GM19467 (cell line): ENCODE measurements at regions not wholly inside any gene's neighbourhood (a gene's known extent, or its start where the extent isn't known, plus 50 kb on each side); places are given as distances from the start of the nearest gene placed in this dataset.
"Not testable (repeated sequence)": the region's sequence is repeated elsewhere in the genome, so short reads cannot be mapped to it uniquely, and the experiment has no call there.

Experiments
- ATAC-seq: cut with Tn5 transposase; IDR thresholded peaks from one replicate; pipeline ENCODE4 v1.9.1; 2021; ENCODE audit warnings: mild to moderate bottlenecking, moderate library complexity; ENCODE audit not compliant: unreplicated experiment

DNA sequence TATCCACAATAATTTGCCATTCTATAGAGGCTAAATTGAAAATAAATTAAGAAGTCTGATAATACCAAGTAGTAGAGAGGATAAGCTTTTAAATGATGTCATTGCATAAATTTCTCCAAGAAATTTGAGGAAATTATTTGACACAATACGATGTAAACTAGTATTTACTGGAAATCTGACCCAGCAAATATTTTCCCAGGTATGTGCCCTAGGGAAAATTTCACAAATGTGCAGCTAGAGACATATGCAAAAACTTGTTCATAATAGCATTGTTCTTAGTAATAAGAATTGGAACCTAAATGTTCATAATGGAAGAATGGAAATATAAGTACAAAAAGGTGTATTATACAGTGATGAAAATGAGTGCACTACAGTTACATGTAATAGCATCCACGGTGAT lies 888.8 kb upstream of the SOX11 start:
- no peak for ATAC-seq

DNA sequence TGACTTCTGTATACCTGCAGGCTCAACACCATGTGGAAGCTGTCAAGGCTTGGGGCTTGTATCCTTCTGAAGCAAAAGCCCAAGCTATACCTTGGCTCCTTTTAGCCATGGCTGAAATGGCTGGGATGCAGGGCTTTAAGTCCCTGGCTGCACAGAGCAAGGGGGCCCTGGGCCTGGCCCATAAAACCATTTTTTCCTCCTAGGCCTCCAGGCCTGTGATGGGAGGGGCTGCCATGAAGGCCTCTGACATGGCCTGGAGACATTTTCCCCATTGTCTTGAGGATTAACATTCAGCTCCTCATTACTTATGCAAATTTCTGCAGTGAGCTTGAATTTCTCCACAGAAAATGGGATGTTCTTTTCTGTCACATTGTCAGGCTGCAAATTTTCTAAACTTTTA lies 878.0 kb upstream of the SOX11 start:
- ATAC-seq = not testable (repeated sequence)

DNA sequence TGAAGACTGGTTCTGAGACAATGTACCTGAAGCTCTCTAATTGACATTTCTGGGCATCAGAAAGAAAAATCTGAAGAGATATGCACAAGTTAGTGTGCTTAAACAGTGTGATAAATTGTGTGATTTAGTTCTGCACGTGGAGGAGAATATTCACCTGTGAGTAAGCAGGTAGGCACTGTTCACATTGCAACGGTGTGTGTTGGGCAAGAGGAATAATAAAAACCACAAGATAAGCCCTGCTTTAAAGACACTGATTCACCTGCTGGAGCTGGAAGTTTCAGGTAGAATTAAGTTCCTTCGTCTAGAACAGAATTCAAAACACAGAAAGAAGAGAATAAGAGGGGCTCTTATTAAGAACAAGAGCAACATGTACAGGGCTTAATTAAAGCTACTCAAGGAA lies 864.3 kb upstream of the SOX11 start:
- ATAC-seq = no peak

DNA sequence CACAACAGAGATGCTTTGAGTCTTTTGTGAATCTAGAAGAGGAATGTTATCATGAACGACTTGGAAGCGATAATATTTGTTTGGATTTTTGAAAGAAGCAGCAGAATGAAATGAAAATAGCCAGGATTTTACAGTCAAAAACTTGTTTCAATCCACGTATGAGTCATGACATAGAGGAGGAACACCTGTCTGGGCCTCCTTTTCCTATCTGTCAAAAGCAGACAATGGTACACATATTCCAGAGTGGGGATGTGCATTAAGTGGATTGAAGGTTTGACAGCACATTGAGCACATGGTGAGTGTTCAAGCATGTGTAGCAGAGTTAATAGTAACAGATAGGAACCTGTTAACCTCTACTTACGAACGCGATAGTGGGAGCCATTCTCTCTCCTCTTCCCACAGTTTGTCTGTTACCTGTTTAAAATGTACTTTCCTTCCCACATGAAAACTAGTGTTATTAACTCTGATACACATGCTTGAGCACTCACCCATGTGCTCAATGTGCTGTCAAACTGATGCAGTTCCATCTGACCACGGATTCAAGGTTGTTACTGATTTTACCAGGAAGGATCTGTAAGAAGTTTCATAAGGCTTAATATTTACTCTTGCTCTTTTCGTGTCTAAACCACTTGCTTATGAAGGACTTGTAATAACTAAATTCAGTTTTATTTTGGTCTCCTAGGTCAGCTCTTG lies 863.4 kb upstream of the SOX11 start:
- no peak for ATAC-seq

DNA sequence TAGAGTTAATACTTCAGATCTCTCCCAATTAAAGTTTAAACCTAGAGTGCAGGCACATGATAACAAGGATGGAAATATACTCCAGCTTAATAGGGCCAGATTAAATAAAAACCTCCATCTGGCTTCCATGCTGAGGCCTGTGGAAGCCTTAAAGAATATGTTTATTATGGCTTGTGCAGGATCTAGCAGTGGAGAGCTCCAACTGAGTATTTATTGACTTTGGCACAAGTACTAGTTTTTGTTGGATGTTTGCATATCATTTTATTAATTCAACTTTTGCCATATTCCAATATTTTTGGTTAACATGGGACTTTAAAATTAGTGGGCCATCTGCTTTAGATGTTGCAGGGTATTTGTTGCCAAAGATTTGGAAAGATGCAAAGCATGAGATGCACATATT lies 860.4 kb upstream of the SOX11 start:
- no peak for ATAC-seq

DNA sequence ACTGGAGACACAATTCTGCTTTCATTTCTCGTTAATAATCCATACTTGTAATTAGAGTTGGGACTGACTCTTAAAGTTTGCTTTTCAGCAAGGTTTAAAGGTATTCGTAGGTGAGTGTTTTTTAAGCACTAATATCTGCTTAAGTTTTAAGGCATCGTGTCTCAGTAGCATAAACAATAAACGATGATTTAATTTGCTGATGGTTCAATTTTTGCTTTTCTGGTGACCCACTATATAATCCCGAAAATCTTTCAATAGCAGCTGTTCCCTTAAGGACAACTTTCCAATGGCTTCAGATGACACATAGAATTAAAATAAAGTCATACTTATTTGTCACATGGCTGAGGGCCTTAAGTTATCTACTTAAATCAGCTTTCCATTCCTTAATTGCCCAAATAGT lies 859.5 kb upstream of the SOX11 start:
- no peak for ATAC-seq

DNA sequence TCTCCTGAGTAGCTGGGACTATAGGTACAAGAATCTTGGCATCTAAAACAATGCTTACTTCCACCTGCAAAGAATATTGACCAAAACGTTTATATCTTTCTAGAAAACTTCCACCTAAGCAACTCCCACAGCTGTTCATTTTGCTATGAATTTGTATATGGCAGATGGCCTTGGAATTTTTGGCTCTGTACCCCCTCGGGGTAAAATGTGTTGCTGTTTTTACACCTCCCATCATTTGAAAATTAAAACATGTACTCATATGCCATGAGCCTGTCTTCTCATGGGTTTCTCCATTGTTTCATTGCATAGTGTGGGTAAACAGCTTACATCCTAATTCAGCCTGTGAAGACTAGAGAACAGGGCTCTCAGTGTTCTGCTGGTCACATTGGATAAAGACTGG lies 853.6 kb upstream of the SOX11 start:
- ATAC-seq = no peak

DNA sequence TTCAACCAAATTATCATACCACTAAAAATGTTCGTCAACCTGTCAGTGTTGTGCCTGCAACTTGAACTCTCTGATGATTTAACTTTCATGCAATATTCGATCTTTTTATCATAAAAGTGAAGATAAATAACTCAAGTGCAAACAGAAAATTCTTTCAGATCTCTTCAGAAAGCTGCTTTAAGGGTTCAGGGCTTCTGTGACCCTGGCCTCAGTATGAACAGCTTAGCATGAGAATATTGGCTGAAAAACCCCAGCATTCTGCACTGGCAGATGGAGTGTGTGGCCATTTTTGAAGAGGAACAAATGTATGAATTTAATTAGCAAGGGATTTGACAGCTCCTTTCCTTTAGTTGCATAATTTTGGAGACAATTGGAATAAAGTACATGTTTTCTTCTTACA lies 851.4 kb upstream of the SOX11 start:
- no peak for ATAC-seq

DNA sequence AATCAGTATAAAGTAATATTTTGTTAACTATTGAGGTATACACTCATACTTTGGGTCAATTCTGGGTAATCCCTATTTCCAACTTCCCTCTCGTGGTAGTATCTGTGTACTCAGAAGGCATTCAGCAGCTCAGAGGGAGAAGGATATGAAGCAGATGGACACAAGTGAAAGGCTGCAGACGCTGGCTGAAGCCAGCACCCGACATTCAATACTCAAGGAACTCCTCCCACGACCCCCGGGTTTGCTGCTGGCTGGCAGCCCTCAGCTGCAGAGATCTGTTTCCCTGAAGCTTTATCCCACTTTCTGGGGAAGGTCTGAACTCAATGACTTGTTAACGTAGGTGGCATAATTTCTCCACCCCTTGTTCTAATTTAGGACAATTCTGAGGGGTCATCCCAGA lies 847.3 kb upstream of the SOX11 start:
- no peak for ATAC-seq

DNA sequence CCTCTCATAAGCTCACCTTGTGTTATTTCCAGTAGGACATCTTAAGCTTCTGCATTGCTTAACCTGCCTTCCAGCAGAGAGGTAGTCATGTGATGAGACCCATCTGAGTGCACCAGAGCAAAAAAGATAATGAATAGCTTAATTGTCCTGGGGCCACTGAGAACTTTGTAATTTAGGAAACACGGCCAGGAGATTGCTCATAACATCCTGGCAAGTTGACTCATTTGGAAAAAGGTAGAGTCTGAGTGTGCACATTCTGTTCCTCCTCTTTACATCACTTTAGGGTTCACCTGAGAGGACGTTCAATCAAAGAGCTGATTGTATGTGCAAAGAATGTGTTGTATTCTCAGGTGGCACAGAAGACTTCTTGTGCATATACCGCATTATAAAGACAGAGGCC lies 830.2 kb upstream of the SOX11 start:
- ATAC-seq = no peak

DNA sequence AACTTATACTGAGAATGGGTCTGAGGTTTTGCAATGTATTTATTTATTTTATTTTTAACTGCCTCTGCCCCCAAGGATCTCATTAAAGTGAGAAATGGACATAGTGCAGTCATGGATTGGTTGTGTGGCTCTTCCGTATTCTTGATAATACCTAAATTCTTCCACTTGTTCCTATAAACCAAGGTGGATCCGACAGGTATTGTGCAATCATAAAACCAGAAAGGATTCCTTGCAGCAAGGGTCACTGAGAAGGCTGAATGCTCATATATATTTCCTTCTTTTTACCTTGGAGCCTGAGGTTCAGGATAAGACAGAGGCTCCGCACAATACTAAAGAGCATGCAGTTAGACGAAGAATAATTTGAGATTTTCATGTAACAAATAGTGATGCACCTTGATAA lies 826.0 kb upstream of the SOX11 start:
- no peak for ATAC-seq

DNA sequence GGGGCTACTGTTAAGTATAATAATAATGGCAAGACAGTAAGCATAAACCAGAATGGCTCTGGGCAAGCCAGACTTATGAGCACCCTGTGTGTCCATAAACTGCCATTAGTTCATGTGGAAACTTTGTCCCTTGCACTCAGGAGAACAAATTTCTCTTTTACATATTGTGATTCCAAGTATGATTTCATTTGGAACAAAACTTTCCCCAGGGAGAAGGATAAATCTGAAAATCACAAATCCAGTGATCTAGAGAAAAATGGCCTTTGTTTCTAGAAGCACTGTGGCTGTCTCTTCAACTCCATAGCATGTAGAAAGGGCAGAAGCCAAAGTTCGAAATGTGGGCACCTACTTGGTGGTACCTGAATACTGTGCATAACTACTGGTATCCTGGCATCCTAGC lies 823.7 kb upstream of the SOX11 start:
- no peak for ATAC-seq

DNA sequence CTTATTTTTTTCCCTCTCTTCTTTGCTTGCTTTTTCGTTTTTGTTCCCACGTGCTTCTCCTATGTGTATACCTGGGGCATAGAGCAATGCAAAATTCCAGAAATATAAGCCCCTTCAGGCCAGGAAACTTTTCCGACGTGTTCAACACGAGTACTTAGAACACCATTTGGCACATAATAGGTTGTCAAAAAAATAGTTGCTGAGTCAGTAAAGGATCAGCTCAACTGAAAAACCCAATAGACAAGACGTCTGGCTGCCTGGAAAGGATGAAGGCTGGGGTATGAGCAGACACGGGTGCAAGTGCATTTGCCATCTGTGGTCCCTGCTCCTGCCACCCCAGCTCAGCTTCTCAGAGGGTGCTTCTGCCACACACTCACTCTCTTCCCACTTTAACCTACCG lies 823.0 kb upstream of the SOX11 start:
- no peak for ATAC-seq

DNA sequence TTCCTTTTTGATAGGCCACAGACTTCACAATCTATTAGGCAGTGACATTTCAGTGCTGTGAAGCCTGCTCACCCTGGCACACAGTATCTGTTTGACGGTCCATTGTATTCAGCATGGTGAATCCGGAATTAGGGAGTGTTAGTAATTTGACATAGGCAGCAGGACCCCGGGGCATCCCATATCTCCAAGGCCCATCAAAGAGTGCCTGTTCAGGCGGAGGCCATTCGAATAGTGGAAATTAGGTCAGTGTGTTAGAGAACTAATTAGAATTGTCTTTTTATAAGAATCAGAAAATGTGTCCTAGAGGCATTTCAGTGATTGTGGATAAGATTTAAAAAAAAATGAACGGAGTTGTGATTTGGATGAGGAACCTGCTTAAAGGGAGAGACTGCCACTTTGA lies 818.8 kb upstream of the SOX11 start:
- ATAC-seq = no peak

DNA sequence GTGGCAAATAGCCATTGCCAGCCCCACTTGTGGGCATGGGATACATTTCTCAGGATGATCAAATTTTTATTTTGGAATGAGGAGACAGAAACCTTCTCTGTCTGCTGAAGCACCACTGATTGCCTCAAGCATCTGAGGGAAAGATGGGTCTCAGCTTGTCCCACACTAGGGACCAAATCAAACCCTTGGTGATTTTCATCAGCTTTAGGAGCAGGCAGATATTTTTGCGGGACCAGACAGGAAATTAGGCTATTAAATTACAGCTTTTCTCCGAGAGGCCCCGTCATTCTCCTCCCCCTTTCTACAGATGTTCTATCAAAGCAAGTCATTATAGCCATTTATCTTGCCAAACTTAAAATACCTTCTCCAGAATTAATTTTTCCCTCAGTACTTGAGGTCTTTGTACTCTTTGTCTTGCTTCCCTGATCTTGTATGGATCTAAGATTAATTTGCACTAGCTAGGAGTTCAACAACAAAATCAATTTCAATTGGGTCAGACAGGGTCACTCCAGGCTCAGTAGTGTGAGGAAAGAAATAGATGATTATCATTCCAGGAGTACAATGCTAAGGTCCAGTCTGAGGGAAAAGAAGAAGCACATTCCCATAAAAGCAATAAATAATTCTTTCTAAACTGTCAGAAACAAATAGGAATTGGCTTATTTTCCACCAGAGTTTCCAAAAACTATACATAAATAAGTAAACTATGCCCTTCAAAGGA lies 818.1 kb upstream of the SOX11 start:
- ATAC-seq = no peak

DNA sequence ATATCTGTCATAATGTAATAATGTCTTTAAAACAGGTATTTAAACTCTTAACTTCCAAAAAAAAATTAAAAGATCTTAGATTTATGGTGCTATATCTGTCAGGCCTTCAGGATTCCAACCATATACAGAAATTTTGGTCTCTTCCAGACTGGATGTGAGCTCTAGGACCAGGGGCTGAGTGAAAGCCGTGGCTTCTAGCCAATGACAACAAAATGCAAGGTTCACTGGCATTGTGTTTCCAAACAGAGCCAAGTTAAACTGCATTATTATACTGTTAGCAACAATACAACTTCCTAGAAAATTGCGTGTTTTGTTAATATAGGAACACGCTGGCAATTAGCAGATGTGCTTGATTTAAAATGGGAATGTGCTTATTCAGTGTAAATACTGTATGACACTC lies 809.8 kb upstream of the SOX11 start:
- no peak for ATAC-seq

DNA sequence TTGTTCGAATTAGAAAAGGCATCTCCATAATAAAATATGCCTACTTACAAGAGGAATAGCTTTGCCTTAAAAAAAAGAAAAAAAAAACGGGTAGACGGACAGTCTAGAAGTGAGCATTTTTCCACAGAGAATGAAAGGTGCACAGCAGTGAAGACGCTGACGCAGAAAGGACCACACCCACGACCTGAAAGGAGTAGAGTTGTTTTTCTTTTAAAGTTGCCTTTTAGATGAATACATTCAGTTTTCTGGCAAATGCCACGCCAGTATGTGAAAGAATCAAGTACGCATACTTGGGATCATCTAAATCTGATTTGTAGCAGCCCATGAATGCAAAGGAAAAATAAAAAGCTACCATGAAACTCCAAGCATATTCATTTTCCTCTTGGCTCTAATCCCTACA lies 809.2 kb upstream of the SOX11 start:
- ATAC-seq = no peak

DNA sequence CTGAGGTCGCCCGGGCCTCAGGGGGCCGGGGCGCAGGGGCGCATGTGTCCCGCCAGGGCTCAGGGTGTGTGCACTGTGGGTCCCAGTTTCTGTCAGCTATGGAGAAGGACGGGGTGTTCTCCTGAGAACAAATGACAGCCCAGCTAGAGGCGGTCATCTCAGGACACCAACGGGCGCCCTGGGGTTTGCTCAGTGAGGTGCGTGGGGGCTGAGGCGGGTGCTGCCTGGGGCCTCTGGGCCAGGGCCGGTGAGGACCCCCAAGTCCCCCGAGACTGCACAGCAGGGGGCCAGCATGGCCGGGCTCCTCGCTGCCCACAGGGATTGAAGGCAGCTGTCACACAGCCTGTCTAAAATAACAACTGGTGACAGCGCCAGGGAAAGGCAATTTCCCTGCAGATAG lies 808.8 kb upstream of the SOX11 start:
- ATAC-seq = no peak

DNA sequence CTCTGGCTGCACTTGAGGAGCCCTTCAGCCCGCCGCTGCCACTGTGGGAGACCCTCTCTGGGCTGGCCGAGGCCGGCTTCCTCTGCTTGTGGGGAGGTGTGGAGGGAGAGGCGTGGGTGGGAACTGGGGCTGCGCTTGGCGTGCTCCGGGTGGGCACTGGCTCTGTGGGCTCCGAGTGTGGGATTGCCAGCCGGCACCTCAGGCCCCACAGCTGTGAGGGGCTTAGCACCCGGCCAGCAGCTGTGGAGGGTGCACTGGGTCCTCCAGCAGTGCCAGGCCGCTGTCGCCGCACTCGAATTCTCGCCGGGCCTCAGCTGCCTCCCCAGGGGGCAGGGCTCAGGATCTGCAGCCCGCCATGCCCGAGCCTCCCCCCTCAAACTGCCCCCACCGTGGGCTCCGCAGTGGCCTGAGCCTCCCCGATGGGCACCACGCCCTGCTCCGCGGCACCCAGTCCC lies 808.0 kb upstream of the SOX11 start:
- no peak for ATAC-seq

DNA sequence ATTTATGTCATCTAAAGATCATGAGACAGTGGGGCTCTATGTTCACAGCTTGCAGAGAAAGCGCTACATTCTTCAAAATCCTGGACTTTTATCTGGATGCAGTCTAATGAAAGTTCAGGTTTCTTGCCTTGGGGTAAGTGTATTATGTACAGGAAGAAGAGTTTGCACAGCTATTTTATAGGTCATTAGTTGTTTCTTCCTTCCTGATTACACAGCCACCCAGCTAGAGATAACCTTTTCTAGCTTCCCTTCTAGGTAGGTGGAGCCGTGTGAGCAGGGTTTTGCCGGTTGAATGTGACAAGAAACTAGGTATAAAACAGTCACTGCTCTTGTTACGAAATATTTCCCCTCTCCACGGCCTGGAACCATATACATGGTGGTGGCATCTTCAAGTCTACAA lies 800.8 kb upstream of the SOX11 start:
- ATAC-seq = no peak

DNA sequence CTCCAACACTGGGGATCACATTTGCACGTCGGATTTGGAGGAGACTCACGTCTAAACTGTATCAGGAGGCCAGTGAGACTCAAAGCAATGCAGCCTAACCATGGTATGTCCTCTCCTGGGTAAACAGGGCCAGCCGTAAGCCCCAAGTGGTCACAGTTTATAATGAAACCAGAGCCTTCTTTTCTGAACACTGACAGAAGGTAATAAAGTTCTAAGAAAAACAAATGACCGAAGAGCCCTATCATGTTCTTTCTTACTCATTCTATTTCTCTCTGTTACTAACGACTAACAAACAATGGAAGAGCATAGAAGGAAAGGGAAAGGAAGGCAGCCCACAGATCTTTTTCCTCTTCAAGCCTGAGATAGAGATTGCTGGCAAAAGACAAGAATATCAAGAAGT lies 796.8 kb upstream of the SOX11 start:
- ATAC-seq = no peak

DNA sequence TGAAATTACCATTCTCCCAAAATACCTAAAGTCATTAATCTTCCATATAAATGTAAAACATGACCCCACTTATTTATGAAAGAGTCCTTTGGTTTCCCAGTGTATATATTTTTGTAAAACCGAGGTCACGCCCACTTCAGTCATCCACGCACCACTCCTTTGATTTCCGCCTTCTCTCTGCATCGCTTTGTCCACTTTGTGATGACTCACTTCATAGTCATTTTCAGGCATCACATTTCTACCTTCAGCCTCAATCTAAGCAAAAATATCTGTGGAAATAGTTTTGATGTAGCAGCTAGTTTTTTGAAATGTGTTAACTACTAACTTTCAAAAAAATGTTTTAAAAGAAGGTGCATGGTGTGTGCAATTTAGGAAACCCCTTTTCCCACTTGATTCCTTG lies 793.5 kb upstream of the SOX11 start:
- no peak for ATAC-seq

DNA sequence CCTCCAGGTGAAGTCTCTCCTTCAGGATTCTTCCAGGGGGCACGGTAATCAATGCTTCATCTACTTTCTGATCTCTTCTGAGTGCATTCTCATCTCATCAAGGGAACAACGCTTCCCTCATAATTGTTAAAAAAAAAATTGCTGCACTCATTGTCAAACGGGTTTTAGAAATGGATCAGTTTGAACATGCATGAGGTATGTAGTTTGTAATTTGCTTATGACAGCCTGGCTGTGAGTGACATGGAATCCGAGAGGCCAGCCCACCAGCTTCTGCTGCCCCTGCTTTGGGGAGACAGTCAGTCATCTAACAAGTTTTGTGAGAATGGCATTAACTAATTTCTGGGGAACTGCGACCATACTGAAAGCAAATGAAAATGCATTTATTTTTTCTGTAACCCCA lies 791.9 kb upstream of the SOX11 start:
- no peak for ATAC-seq
